ENCODE measurements at regions not wholly inside any gene's neighbourhood (a gene's known extent, or its start where the extent isn't known, plus 50 kb on each side); places are given as distances from the start of the nearest gene placed in this dataset.
A peak's percentile ranks its signal among the peaks of the same experiment; 100 is the strongest.
"Not testable (repeated sequence)": the region's sequence is repeated elsewhere in the genome, so short reads cannot be mapped to it uniquely, and the experiment has no call there.

DNA sequence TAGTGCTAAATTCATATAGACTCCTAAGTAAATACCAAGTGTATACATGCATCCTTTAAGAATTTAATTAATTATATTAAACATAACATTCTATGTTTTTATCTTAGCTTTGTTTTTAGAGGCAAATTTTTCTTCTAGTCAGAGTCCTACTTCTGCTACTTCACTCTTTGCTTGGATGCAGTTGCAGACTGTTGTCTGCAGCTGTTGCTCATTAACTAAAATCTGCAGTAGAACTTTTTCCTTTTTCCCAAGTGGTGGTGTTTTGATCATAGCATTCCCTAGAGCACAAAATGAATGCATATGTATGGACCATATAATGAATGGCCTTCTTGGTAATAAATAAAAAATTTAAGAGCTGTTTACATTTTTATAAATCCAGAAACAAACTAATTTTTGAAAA lies 198.3 kb downstream of the CASP12 start:
- DNase-seq, result no peak

DNA sequence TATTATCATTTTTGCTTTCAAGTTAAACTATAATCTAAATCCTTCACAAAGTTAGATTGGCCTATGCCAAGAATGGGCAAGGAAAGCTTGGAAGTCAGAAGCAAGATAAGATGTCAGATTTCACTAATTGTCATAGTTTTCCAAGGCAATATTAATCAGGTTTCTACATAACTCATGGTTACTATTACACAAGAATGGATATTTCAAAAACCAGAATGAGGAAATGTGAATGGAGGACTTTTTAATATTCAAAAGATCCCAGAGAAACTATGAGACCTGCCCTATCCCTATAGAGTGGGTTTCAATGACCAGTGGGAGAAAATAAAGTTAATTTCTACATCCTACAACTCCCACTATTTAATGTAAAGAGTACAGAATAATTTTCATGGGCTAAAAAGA lies 203.2 kb downstream of the CASP12 start:
- DNase-seq, result no peak

DNA sequence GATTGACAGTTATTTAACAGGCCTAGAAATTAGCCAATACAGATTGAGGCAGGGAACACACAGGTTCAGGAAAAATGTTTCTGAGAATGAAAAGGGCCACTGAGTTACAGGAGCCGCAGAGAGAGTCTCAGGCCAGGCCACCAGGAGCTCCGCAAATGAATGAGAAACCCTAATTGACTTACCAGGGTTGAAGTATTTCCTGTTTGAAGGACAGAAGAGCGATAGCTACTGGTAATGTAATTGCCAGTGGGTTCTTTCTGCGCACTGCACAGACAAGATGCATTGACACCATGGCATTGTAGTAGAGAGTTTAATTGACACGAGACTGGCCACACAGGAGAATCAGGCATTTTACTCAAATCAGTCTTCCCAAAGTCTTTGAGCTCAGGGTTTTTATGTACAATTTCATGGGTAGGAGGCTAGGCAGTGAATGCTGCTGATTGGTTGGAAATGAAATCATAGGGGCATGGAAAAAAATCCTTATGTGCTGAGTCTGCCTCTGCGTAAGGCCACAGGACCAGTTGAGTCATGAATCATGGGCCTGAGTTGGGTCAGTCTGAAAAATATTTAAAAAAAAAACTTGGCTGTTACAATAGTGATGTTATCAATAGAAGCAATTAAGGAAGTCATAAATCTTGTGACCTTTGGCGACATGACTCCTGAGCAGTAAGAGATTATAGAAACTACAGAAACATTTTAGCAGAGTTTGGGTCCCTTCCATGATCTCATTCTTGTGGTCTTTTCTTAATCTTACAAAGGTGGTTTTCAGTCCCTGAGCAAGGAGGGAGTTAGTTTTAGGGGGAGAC lies 203.8 kb downstream of the CASP12 start:
- DNase-seq, result no peak

DNA sequence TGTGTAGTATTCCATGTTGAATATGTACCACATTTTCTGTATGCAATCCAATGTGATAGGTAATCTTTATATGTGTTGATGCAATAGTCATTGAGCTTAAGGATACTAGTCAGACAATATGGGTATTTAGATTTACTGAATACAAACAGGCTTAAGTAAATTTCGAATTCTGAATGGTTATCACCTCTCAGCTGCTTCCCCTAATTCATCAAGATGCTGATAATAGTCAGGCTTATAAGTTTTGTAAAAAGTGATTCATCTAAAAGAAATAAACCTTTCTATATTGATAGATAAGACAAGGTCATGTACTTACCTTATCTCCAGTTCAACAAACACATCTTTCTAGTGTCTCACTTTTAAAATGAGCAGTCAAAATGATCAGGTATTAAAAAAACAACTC lies 205.5 kb downstream of the CASP12 start:
- no peak for DNase-seq

DNA sequence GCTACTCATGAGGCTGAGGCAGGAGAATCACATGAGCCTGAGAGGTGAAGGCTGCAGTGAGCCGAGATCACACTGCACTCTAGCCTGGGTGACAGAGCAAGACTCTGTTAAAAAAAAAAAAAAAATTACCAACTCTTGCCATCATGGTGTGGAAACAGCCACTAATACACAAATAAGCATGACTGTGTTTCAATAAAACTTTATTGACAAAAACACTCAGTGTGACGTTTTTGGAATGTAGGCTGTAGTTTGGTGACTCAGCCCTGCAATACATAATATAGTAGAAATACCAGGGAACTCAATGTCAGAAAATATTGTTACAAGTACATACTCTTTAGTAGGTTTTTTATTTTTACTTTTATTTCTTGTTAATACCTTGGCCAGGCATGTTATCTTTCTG lies 207.1 kb downstream of the CASP12 start:
- DNase-seq, result no peak

DNA sequence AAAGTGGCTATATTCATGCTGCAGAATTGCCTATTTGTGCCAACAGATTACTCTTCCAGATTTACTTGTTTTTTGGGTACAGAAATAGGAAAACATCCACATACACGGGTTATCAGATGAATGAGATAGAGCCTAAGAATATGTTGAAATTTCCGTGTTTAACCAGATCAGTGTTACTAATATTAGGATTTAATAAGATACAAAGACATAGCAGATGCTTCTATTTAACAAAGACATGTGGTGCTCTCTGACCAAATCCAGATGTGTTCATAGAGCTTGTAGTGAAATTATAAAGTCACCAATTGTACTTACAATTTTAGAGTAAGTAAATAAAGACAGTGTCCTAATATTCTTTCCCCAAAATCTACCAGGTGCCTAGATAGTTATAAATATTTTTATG lies 208.0 kb downstream of the CASP12 start:
- no peak for DNase-seq

DNA sequence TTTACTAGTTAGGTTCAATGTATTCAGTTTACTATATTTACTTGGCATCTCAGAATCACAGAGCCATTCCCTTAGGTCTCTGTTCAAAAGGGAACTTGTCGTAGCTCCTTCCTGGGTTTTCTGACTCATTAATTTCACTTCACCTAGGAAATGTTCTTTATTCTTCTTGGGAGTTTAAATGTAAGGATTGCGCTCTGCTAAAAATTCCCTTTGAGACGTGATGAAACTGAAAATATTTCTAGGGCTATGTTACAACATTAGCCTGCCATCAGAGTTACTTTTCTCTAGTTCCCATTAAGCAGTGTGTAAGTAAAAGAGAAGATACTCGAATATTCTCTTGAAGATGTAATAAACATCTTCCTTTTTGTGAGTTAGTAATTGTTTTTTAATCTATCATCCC lies 209.5 kb downstream of the CASP12 start:
- DNase-seq, result no peak

DNA sequence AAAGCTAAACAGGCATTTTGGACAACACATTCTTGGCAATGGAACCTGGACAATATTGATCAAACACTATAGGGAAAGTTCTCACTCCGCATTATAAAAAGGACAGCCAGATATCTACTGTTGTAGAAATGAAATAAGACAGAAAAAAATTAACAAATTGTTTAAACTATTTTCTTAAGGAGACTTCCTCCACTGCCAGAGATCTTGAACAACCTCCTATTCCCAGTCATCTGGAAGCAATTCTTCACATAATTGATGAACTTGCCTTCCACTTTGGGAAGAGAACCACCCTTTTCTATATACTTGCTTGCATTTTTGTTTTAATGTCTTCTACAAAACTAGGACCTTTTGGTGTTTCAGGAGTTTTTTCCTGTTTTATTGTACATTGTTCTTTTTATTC lies 216.1 kb downstream of the CASP12 start:
- no peak for DNase-seq

DNA sequence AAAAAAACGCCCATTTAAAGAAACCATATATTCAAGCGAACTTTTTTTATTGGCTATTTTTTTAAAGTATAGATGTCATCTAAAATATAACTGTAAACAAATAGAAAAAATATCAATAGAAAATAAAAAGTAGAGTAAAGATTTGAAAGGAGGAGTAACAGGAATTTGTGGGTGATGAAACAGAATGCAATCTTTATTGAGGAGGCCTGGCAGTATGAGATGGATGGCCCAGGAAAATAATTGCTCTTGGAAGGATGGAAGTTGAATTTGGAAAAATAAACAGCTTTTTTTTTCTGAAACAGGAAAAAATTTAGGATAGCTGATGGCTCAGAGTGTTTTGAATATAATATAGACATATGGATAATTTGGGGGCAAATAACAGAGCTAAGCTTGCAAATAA lies 219.0 kb downstream of the CASP12 start:
- no peak for DNase-seq

DNA sequence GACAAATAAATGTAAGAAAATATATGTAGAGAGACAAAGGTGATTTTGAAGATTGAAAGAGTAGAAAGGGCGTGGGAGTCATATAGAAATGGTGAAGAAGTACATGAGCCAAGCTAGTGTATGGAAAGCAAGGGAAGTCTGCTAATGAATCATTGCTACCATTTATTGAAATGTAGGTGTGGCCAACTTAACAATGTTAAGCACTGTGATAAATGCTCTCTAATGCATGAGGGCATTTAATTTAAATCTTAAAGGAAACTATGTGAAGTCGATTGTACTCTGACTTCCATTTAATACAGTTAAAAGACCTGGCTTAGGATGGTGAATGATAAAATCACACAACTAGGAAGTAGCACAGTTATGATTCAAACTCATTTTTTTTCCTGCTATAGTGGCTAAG lies 219.9 kb downstream of the CASP12 start:
- no peak for DNase-seq

DNA sequence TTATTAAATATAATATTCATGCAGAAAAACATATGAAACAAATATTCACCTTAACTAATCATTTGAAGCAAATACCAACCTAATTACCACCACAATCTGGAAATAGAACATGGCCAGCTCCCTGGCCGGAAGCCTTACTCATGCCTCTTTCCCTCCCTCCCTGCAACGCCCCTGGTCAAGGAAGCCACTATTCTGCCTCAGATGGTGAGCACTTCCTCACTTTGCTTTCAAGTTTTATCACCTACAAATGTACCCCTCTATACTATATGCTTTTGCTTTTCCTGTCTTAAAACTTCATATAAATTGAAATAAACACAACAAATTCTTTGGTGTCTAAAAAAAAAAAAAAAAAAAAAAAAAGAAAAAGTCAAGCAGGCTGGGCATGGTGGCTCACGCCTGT lies 221.2 kb downstream of the CASP12 start:
- DNase-seq, result not testable (repeated sequence)

DNA sequence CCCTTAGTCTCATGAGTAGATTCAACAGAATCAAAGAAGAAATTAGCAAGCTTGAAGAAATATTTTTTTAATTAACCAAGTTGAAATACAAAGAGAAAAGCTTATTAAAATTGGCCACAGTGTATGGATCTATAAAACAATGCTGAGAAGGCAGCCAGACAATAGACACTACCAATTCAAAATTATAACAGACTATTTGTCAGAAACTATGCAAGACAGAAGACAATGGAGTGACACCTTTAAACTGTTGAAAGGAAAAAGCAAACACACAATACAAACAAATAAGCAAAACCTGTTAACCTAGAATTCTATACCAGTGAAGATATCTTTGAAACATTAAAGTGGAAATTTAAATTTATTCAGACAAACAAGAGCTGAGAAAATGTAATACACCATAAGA lies 225.4 kb downstream of the CASP12 start:
- DNase-seq, result no peak

DNA sequence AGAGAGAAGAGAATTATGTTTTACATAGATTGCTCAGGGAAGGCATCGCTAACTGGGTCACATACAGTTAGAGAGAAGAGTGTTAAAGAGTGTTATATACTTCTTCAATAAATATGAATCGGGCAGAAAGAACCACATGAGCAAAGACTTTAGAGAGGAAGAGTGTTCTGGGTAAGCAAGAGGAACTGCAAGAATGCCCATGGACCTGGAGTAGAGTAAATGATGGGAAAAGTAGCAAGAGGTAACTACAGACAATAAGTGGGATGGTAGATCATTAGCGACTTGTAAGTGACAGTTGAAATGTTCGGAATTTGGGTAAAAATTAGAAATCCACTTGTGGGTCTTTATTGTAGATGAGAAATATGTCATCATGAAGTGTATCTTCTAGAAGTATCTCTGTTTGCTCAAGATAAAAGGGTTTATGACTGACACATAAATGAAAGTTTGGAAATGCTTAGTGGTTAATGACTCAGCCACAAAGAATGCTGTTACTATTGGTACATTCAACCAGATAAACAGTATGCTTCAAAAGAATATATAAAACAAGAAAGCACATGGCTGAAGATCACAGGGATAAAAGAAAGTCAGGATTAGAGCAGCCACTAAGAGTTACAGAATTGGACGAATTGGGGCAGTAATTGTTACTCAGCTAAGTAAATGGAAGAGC lies 229.3 kb downstream of the CASP12 start:
- DNase-seq, result no peak

DNA sequence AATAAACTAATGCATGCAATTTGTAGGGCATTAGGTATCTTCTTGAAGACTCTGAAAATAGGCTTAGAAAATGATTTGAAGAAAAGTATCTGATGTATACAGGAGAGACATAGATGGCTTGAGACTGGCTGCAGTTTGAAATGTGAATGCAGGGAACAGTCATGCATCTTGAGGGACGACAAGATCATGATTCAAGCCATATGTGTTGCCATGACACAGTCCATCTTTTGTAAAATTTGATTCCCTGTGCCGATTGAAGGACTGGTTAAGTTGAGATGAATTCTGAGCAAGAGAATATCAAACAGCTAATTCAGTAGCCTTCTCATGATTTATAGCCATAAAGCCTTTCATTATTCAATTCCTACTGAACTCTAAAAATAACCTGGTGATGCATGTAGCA lies 231.6 kb downstream of the CASP12 start:
- DNase-seq, result no peak

DNA sequence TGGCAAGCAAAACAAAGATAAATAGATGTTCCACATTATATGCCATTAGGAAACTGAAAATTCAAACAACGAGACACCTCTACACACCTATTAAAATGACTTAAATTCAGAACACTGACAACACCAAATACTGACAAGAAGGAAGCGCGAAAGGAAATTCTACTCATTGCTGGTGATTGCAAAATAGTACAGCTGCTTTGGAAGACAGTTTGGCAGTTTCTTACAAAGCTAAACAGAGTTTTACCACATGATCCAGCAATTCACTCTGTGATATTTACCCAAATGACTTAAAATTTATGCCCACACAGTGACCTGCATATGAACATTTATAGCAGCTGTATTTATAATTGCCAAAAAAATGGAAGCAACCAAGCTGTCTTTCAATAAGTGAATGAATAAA lies 232.6 kb downstream of the CASP12 start:
- peak in 1 of 3 experiments; percentile 30 for DNase-seq

DNA sequence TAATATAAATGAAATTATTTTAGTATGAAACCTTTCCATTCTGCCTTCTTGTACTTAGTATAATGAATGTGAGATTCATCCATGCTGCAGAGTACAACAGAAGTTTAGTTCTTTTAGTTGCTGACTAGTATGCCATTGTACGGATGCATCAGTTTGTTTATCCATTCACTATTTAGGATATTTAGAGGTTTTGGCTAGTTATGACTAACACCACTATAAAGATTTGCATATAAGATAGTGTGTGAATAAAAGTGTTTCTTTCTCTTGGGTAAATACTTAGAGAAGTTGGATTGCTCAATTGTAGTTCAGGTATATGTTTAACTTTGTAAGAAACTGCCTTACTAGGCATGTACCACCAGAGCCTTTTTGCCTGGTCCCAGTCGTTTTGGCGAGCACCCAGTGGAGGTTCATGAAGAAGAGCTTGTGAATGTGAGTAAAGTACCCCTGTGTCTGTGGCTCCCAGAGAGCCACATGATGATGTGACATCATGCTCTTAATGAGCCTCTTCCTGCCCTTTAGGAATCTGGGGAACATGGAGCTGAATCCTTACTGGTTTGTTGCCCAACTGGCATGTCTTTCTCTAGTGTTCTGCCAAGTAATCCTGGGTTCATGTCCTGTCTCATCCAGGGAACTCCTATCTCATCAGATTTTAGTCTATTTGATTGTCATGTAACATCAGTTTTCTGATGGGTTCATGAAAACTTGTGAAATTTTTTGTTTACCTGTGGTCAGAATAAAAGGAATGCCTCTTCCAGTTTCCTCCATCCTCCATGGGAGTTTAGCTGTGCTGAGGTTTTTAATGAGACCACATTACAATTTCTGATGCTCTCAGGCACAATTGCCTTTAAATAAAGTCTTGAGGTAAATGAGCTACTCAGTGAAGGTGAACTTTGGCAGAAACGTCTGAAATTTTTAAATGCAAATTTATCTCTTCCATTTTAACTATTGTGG lies 234.8 kb downstream of the CASP12 start:
- DNase-seq, result no peak

DNA sequence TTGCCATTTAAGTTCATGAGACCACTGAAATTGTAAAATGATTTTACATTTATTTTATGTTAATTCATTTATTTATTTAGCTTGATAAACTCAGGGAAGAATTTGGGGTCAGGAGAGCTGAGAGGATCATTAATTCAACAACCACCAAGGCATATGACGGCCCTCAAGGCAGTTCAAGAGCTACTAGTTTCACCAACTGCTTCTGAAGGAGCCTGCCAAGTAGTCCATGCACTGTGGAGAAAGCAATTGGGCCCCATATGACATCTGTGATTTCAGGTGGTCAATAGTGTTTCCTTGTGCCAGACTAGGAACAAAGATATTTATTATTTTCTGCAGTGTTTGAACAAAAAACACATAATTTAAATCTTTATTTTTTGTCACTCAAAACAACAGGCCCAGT lies 236.4 kb downstream of the CASP12 start:
- DNase-seq, result no peak

DNA sequence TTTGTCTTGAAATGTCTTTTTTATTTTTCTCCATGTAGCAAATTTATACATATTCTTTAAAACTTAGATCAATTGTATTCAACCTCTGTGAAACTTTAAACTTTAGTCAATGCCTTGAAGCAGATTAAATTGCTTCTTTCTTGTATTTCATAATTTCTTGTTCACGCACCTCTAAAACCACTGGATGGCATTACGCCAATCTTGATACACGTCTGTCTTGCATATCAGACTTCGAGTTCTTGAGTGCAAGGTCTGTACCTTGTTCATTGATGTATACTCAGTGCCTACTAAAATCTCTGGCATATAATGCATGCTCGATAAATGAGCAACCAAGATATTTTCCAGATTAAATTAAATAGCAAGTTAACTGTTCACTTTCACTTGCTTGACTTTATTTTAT lies 236.8 kb downstream of the CASP12 start:
- no peak for DNase-seq

DNA sequence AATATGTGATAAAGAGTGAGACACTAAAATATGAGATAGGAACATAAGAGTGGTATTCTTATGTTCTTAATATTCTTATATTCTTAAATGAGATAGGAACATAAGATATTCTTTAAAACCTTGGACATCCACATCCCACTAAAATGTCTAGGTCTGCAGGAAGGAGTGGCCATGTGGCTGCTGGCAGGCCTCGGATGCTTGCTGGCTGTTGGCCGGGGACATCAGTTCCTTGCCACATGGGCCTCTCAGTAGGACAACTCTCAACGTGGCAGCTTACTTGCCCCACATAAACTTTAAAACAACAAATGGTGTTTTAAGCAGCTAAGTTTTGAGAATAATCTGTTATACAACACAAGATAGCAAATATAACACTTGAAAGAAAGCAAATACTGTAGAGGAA lies 240.1 kb downstream of the CASP12 start:
- DNase-seq, result no peak

DNA sequence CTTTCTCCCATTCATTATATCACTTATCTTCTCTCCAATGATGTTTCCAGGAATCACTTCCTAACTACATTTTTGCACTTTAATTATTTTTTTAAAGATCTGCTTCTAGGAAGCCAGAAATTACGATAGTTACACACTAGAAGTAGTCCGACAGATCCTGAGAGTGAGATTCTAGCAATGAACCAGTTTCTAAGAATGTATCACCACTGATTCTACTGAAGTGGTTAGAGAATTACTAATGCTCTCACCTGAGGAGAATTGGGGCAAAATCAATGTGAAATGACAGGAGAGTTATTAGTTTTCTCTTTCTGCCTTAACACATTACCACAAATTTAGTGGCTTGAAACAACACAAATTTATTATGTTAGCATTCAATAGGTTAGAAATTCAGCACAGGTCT lies 241.2 kb downstream of the CASP12 start:
- DNase-seq, result no peak

DNA sequence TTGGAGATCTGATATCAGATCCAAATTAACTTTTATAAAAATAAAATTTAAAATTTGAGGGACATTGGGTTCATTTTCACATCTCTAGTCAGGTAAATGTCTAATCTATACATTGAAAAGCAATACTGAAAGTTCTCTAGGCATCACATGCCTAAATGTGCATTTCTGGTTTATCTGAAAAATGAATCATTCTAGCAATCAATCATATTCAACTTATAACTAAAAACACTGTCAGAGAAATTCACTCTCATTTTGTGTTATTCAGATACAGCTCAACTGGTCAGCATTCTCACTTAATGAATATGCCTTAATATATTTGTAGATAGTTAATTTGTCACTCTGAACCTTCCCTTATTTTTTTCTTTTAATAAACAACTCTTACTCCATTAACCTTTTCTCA lies 243.2 kb downstream of the CASP12 start:
- DNase-seq, result no peak

DNA sequence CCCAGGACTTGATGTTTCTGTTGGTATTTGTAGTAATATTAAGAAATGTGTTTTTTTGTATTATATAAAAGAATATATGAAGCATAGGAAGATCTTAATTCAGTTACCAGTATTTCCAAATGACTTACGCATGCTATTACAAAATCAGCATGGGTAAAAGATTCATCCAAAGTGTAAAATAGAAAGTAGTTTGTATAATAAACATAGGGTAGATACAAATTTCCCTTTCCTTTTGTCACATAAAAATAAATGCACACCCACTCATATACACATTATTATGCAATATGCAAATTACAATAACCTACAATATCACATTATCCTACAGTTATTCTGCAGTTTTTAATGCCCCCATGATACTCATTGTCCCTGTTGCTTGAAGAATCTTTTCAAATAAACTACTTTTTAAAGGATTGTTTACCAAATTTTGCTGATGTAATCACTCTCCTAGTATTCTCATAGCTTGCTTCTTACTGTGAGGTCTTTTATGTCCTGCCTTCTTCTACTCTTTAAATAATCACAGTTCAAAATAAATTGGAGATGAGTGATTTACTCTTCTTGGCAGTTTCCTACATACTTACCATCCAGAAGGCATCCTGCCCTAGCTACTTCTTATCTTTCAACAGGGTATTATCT lies 244.0 kb downstream of the CASP12 start:
- DNase-seq, result no peak

DNA sequence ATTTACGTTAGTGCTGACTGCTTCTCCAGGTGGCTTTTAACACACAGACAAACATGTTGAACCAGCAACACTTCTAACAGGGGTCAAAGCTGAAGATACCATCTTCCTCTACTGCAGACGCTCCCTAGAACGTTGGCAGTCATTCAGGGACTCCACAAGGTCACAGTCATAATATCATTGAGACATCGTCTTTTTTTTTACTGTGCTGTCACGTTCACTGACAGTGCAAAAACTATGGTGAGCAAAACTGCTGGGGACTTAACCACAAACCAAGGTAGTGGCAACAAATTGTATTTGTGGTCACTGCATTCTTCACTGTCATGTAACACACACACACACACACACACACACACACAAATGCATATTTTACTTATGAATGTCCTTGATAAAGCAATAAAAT lies 244.9 kb downstream of the CASP12 start:
- no peak for DNase-seq
